ENCODE measurements at regions not wholly inside any gene's neighbourhood (a gene's known extent, or its start where the extent isn't known, plus 50 kb on each side); places are given as distances from the start of the nearest gene placed in this dataset.
"Not testable (repeated sequence)": the region's sequence is repeated elsewhere in the genome, so short reads cannot be mapped to it uniquely, and the experiment has no call there.

- DNase-seq: no peak
Observed at GRCh38 chr7:126166645-126167044, 1086.1 kb downstream of the GRM8 start.

- DNase-seq: no peak
Observed at GRCh38 chr7:126163647-126164046, 1089.1 kb downstream of the GRM8 start.

GRCh38 chr7:126157391-126157790, 1095.3 kb downstream of the GRM8 start:
- DNase-seq: no peak

GRCh38 chr7:126150278-126150958, 1102.3 kb downstream of the GRM8 start:
- DNase-seq: no peak

- DNase-seq: no peak
Observed at GRCh38 chr7:126140858-126141466, 1111.8 kb downstream of the GRM8 start.

GRCh38 chr7:126119981-126120380, 1132.8 kb downstream of the GRM8 start:
- DNase-seq: no peak

- no peak for DNase-seq
Observed at GRCh38 chr7:126103582-126103981, 1149.2 kb downstream of the GRM8 start.

GRCh38 chr7:126083014-126083413, 1153.4 kb upstream of the POT1 start:
- no peak for DNase-seq

- no peak for DNase-seq
Observed at GRCh38 chr7:126079581-126079980, 1150.0 kb upstream of the POT1 start.

GRCh38 chr7:126079151-126079550, 1149.5 kb upstream of the POT1 start:
- no peak for DNase-seq

- DNase-seq: no peak
Observed at GRCh38 chr7:126065766-126066165, 1136.1 kb upstream of the POT1 start.

- DNase-seq: no peak
Observed at GRCh38 chr7:126057979-126058378, 1128.4 kb upstream of the POT1 start.

GRCh38 chr7:126056613-126057012, 1127.0 kb upstream of the POT1 start:
- not testable (repeated sequence) for DNase-seq

GRCh38 chr7:126052229-126052628, 1122.6 kb upstream of the POT1 start:
- DNase-seq: no peak

- DNase-seq: no peak
Observed at GRCh38 chr7:126044662-126045061, 1115.0 kb upstream of the POT1 start.

GRCh38 chr7:126041472-126041871, 1111.8 kb upstream of the POT1 start:
- no peak for DNase-seq

- peak in 1 of 5 experiments; percentile 5 for DNase-seq
Observed at GRCh38 chr7:126040114-126041045, 1110.8 kb upstream of the POT1 start.

GRCh38 chr7:126026421-126027088, 1096.9 kb upstream of the POT1 start:
- no peak for DNase-seq

GRCh38 chr7:126022452-126022851, 1092.8 kb upstream of the POT1 start:
- no peak for DNase-seq

GRCh38 chr7:126016722-126017121, 1087.1 kb upstream of the POT1 start:
- DNase-seq: no peak

- no peak for DNase-seq
Observed at GRCh38 chr7:126005064-126005463, 1075.4 kb upstream of the POT1 start.

- DNase-seq: no peak
Observed at GRCh38 chr7:126001349-126001748, 1071.7 kb upstream of the POT1 start.

GRCh38 chr7:125984795-125985194, 1055.2 kb upstream of the POT1 start:
- DNase-seq: no peak
